ENCODE measurements at regions not wholly inside any gene's neighbourhood (a gene's known extent, or its start where the extent isn't known, plus 50 kb on each side); places are given as distances from the start of the nearest gene placed in this dataset.
A peak's percentile ranks its signal among the peaks of the same experiment; 100 is the strongest.

- POLR2A ChIA-PET (ENCODE audit: unreplicated experiment), result no interaction called here
- intact Hi-C loops (cut with micrococcal nuclease), result loop anchor here (2.0 to 5.0 kb wide), 3 partner anchors 27 to 209 kb away; no protein-coding TSS in a partner anchor
- H3K4me2 ChIP-seq (ENCODE audit: low read length), result peak overlapping the region; percentile 56
Observed at GRCh38 chr6:49327571-49327970, 135.5 kb downstream of the MMUT start.

GRCh38 chr6:49327005-49327404 is 136.0 kb downstream of the MMUT start:
- TF ChIP-seq CTCF (conservative IDR thresholded peaks at IDR 0.05; ENCODE audit: low read depth, low read length) (no peak), EZH2 (IDR thresholded peaks at IDR 0.05; ENCODE audit: low read length, unreplicated experiment) (no peak), EZH2phosphoT487 (IDR thresholded peaks at IDR 0.05; ENCODE audit: borderline replicate concordance, low read length) (no peak)
- H2AFZ ChIP-seq (ENCODE audit: low read length), result peak overlapping the region; percentile 37; the same call in 1 of the 2 replicates
- ChIA-PET POLR2A (ENCODE audit: unreplicated experiment) (interaction anchor here (0.6 kb wide), 1 partner anchor 500 kb away, joined by 3 read pairs; no protein-coding TSS in a partner anchor), CTCF (no interaction called here)
- intact Hi-C loops (cut with micrococcal nuclease), result loop anchor here (2.0 to 5.0 kb wide), 3 partner anchors 26 to 208 kb away; no protein-coding TSS in a partner anchor
- no peaks in the 10 kb centered on the region for H3K27me3 ChIP-seq (ENCODE audit: low read length)
- no TSS peak for BruUV-seq (replicated peaks)
- H3K9me2 ChIP-seq (replicated peaks; ENCODE audit: low read length), result no peaks in the 10 kb centered on the region
- H3F3A ChIP-seq (ENCODE audit: low read length, unreplicated experiment), result no peaks in the 10 kb centered on the region
- peaks cover 23% of the 10 kb centered on the region for H3K4me1 ChIP-seq (ENCODE audit: insufficient read depth, low read length)
- DNase-seq, result peak; percentile 12
- peak; percentile 35 for ATAC-seq
- peak overlapping the region; percentile 36 for H3K4me3 ChIP-seq (ENCODE audit: low read length)
- H3K27ac ChIP-seq (ENCODE audit: low read length), result peak overlapping the region; percentile 67
- no peaks in the 10 kb centered on the region for H3K9me3 ChIP-seq (ENCODE audit: low read length)
- peak overlapping the region; percentile 56 for H3K4me2 ChIP-seq (ENCODE audit: low read length)
- H3K9ac ChIP-seq (ENCODE audit: low read length), result peak overlapping the region; percentile 10
- no peaks in the 10 kb centered on the region for H3K36me3 ChIP-seq (ENCODE audit: low read depth, low read length)
- no peaks in the 10 kb centered on the region for H3K79me2 ChIP-seq (ENCODE audit: low read length)
- H4K20me1 ChIP-seq (ENCODE audit: low read length), result no peaks in the 10 kb centered on the region

More at GRCh38 chr6:49327571-49327970, 135.5 kb downstream of the MMUT start:
- no peaks in the 10 kb centered on the region for H3K36me3 ChIP-seq (ENCODE audit: low read depth, low read length)
- ATAC-seq (no peak), DNase-seq (no peak)
- H3K9ac ChIP-seq (ENCODE audit: low read length), result 0 out of 2 replicates have a peak overlapping the region, but pooled peaks have one; percentile 10
- BruUV-seq (replicated peaks), result no TSS peak
- peaks cover 23% of the 10 kb centered on the region for H3K4me1 ChIP-seq (ENCODE audit: insufficient read depth, low read length)
- H3F3A ChIP-seq (ENCODE audit: low read length, unreplicated experiment), result no peaks in the 10 kb centered on the region
- H3K27ac ChIP-seq (ENCODE audit: low read length), result no peak overlapping the region
- no peak for TF ChIP-seq EZH2 (IDR thresholded peaks at IDR 0.05; ENCODE audit: low read length, unreplicated experiment)
- no peak for TF ChIP-seq CTCF (conservative IDR thresholded peaks at IDR 0.05; ENCODE audit: low read depth, low read length)
- TF ChIP-seq EZH2phosphoT487 (IDR thresholded peaks at IDR 0.05; ENCODE audit: borderline replicate concordance, low read length), result no peak
- H3K27me3 ChIP-seq (ENCODE audit: low read length), result no peaks in the 10 kb centered on the region
- H3K9me2 ChIP-seq (replicated peaks; ENCODE audit: low read length), result no peaks in the 10 kb centered on the region
- H3K4me3 ChIP-seq (ENCODE audit: low read length), result peak overlapping the region; percentile 36; the same call in 1 of the 2 replicates
- H4K20me1 ChIP-seq (ENCODE audit: low read length), result no peaks in the 10 kb centered on the region
- H3K79me2 ChIP-seq (ENCODE audit: low read length), result no peaks in the 10 kb centered on the region
- H2AFZ ChIP-seq (ENCODE audit: low read length), result peak overlapping the region; percentile 37; the same call in 1 of the 2 replicates
- CTCF ChIA-PET, result no interaction called here
- H3K9me3 ChIP-seq (ENCODE audit: low read length), result no peaks in the 10 kb centered on the region

GRCh38 chr6:49326347-49326746 is 136.7 kb downstream of the MMUT start:
- CTCF ChIA-PET, result no interaction called here
- H3K4me2 ChIP-seq (ENCODE audit: low read length), result peak overlapping the region; percentile 56
- H3K27me3 ChIP-seq (ENCODE audit: low read length), result no peaks in the 10 kb centered on the region
- H3F3A ChIP-seq (ENCODE audit: low read length, unreplicated experiment), result no peaks in the 10 kb centered on the region
- peak overlapping the region; percentile 67 for H3K27ac ChIP-seq (ENCODE audit: low read length)
- H3K9me2 ChIP-seq (replicated peaks; ENCODE audit: low read length), result no peaks in the 10 kb centered on the region
- ATAC-seq, result peak; percentile 94
- intact Hi-C loops (cut with micrococcal nuclease), result loop anchor here (1.0 to 5.0 kb wide), 4 partner anchors 26 to 499 kb away; no protein-coding TSS in a partner anchor
- peaks cover 23% of the 10 kb centered on the region for H3K4me1 ChIP-seq (ENCODE audit: insufficient read depth, low read length)
- no peaks in the 10 kb centered on the region for H3K9me3 ChIP-seq (ENCODE audit: low read length)
- TF ChIP-seq EZH2phosphoT487 (IDR thresholded peaks at IDR 0.05; ENCODE audit: borderline replicate concordance, low read length) (no peak), EZH2 (IDR thresholded peaks at IDR 0.05; ENCODE audit: low read length, unreplicated experiment) (no peak), CTCF (conservative IDR thresholded peaks at IDR 0.05; ENCODE audit: low read depth, low read length) (no peak)
- peak overlapping the region; percentile 10 for H3K9ac ChIP-seq (ENCODE audit: low read length)
- H2AFZ ChIP-seq (ENCODE audit: low read length), result 0 out of 2 replicates have a peak overlapping the region, but pooled peaks have one; percentile 10
- peak overlapping the region; percentile 36 for H3K4me3 ChIP-seq (ENCODE audit: low read length)
- POLR2A ChIA-PET (ENCODE audit: unreplicated experiment), result no interaction called here
- H4K20me1 ChIP-seq (ENCODE audit: low read length), result no peaks in the 10 kb centered on the region
- H3K79me2 ChIP-seq (ENCODE audit: low read length), result no peaks in the 10 kb centered on the region
- BruUV-seq (replicated peaks), result no TSS peak
- no peaks in the 10 kb centered on the region for H3K36me3 ChIP-seq (ENCODE audit: low read depth, low read length)
- DNase-seq, result peak; percentile 85

Measured in PC-3 (cell line).